Right hindlimb (tissue), 1 donor: ENCODE measurements at regions not wholly inside any gene's neighbourhood (a gene's known extent, or its start where the extent isn't known, plus 50 kb on each side); places are given as distances from the start of the nearest gene placed in this dataset.
"Not testable (repeated sequence)": the region's sequence is repeated elsewhere in the genome, so short reads cannot be mapped to it uniquely, and the experiment has no call there.

ENCODE experiments used
- DNase-seq: peaks from one replicate; pipeline ENCODE4 v3.0.0-alpha.2; 2018

GRCh38 chr1:112817555-112818373 lies 102.6 kb upstream of the PPM1J start:
- no peak for DNase-seq

GRCh38 chr1:112815376-112815775 lies 100.2 kb upstream of the PPM1J start:
- DNase-seq: no peak

GRCh38 chr1:112814645-112815044 lies 99.5 kb upstream of the PPM1J start:
- not testable (repeated sequence) for DNase-seq

GRCh38 chr1:112808861-112809684 lies 93.9 kb upstream of the PPM1J start:
- peak; percentile 76 for DNase-seq

GRCh38 chr1:112807999-112808398 lies 92.9 kb upstream of the PPM1J start:
- DNase-seq: no peak

- DNase-seq: no peak
Observed at GRCh38 chr1:112807117-112807516, 92.0 kb upstream of the PPM1J start.

- no peak for DNase-seq
Observed at GRCh38 chr1:112806090-112806642, 91.0 kb upstream of the PPM1J start.

GRCh38 chr1:112805155-112805853 lies 90.2 kb upstream of the PPM1J start:
- DNase-seq: no peak

- peak; percentile 71 for DNase-seq
Observed at GRCh38 chr1:112803906-112804762, 89.0 kb upstream of the PPM1J start.

GRCh38 chr1:112800289-112800688 lies 85.2 kb upstream of the PPM1J start:
- no peak for DNase-seq

GRCh38 chr1:112798292-112798691 lies 83.2 kb upstream of the PPM1J start:
- DNase-seq: no peak

- no peak for DNase-seq
Observed at GRCh38 chr1:112797224-112797623, 82.1 kb upstream of the PPM1J start.

GRCh38 chr1:112794654-112795239 lies 79.6 kb upstream of the PPM1J start:
- DNase-seq: no peak

GRCh38 chr1:112793631-112794565 lies 78.8 kb upstream of the PPM1J start:
- no peak for DNase-seq

GRCh38 chr1:112791723-112792104 lies 76.6 kb upstream of the PPM1J start:
- DNase-seq: no peak

GRCh38 chr1:112790920-112791722 lies 76.0 kb upstream of the PPM1J start:
- no peak for DNase-seq

- DNase-seq: no peak
Observed at GRCh38 chr1:112788561-112788960, 73.4 kb upstream of the PPM1J start.

GRCh38 chr1:112788054-112788453 lies 72.9 kb upstream of the PPM1J start:
- no peak for DNase-seq

GRCh38 chr1:112783059-112783458 lies 67.9 kb upstream of the PPM1J start:
- DNase-seq: no peak
